Mesenchymal stem cell (in vitro differentiated cells and primary cell): ENCODE measurements at regions not wholly inside any gene's neighbourhood (a gene's known extent, or its start where the extent isn't known, plus 50 kb on each side); places are given as distances from the start of the nearest gene placed in this dataset.

Experiments
- DNase-seq: peaks from one replicate; pipeline ENCODE4 v3.0.0-alpha.2; 2013
- H2AFZ ChIP-seq: one replicate; pipeline ENCODE4 v1.6.1; 2013; ENCODE audit warnings: low read depth, mild to moderate bottlenecking, control low read depth, inconsistent platforms, low read length, moderate library complexity
- H2AK5ac ChIP-seq: 2 replicates; pipeline ENCODE4 v1.6.1; 2013; ENCODE audit warnings: low read length, moderate library complexity, mild to moderate bottlenecking, inconsistent platforms; ENCODE audit not compliant: severe bottlenecking
- H2BK120ac ChIP-seq: one replicate; pipeline ENCODE4 v1.6.1; 2013; ENCODE audit warnings: low read depth, mild to moderate bottlenecking, inconsistent platforms, low read length, moderate library complexity
- H2BK12ac ChIP-seq, 2 experiments: one replicate each; pipeline ENCODE4 v1.6.1; 2013; ENCODE audit warnings: inconsistent platforms in 2 of 2, low read length in 2 of 2, mild to moderate bottlenecking in 2 of 2, moderate library complexity in 2 of 2, control low read depth in 1 of 2
- H2BK15ac ChIP-seq: one replicate; pipeline ENCODE4 v1.6.1; 2013; ENCODE audit warnings: mild to moderate bottlenecking, low read depth, inconsistent platforms; ENCODE audit not compliant: poor library complexity, severe bottlenecking
- H2BK5ac ChIP-seq: 2 replicates; pipeline ENCODE4 v1.6.1; 2013; ENCODE audit warnings: low read depth, mild to moderate bottlenecking, low read length, control low read depth, inconsistent platforms; ENCODE audit not compliant: poor library complexity, severe bottlenecking
- H3K14ac ChIP-seq, 2 experiments: one replicate each; pipeline ENCODE4 v1.6.1; 2013; ENCODE audit warnings: inconsistent platforms in 2 of 2, low read length in 2 of 2, control low read depth in 1 of 2, mild to moderate bottlenecking in 1 of 2, moderate library complexity in 1 of 2
- H3K18ac ChIP-seq, 2 experiments: one replicate each; pipeline ENCODE4 v1.6.1; 2013; ENCODE audit warnings: inconsistent platforms in 2 of 2, low read length in 2 of 2, control low read depth in 1 of 2, low read depth in 1 of 2, mild to moderate bottlenecking in 1 of 2
- H3K23ac ChIP-seq, 2 experiments: one replicate each; pipeline ENCODE4 v1.6.1; 2013; ENCODE audit warnings: inconsistent platforms in 2 of 2, low read length in 2 of 2, mild to moderate bottlenecking in 2 of 2, moderate library complexity in 2 of 2, control low read depth in 1 of 2
- H3K27ac ChIP-seq: 2 replicates; pipeline ENCODE4 v1.5.1; 2013; ENCODE audit warnings: mild to moderate bottlenecking, moderate library complexity, low read length, control low read depth, inconsistent platforms; ENCODE audit not compliant: poor library complexity, severe bottlenecking
- H3K27me3 ChIP-seq, 2 experiments: 2 replicates each; pipeline versions ENCODE4 v1.6.1 to v1.7.0; 2013; ENCODE audit warnings: low read length in 2 of 2, mild to moderate bottlenecking in 2 of 2, moderate library complexity in 2 of 2, control low read depth in 1 of 2, inconsistent platforms in 1 of 2; ENCODE audit not compliant: control insufficient read depth in 1 of 2, insufficient read depth in 1 of 2
- H3K36me3 ChIP-seq, 2 experiments: 2 replicates each; pipeline versions ENCODE4 v1.6.1 to v1.7.0; 2013; ENCODE audit warnings: low read length in 2 of 2, control low read depth in 1 of 2, inconsistent platforms in 1 of 2, low read depth in 1 of 2, mild to moderate bottlenecking in 1 of 2; ENCODE audit not compliant: insufficient read depth in 2 of 2, control insufficient read depth in 1 of 2
- H3K4ac ChIP-seq, 2 experiments: one replicate each; pipeline ENCODE4 v1.6.1; 2013; ENCODE audit warnings: inconsistent platforms in 2 of 2, low read length in 2 of 2, mild to moderate bottlenecking in 2 of 2, moderate library complexity in 2 of 2, control low read depth in 1 of 2, low read depth in 1 of 2
- H3K4me1 ChIP-seq: 2 replicates; pipeline ENCODE4 v1.6.1; 2013; ENCODE audit warnings: low read depth, low read length, control low read depth; ENCODE audit not compliant: control insufficient read depth, insufficient read depth
- H3K4me2 ChIP-seq: 2 replicates; pipeline ENCODE4 v1.6.1; 2013; ENCODE audit warnings: low read length, mild to moderate bottlenecking, inconsistent platforms; ENCODE audit not compliant: poor library complexity, severe bottlenecking
- H3K4me3 ChIP-seq, 2 experiments: 2 replicates each; pipeline versions ENCODE4 v1.5.1 to v1.7.0; 2013; ENCODE audit warnings: low read length in 2 of 2, mild to moderate bottlenecking in 2 of 2, control low read depth in 1 of 2, low read depth in 1 of 2; ENCODE audit not compliant: insufficient read depth in 1 of 2
- H3K79me1 ChIP-seq: replicated peaks from 2 replicates; pipeline ENCODE4 v1.6.1; 2013; ENCODE audit warnings: mild to moderate bottlenecking, control low read depth, low read length, inconsistent platforms; ENCODE audit not compliant: poor library complexity, severe bottlenecking
- H3K9ac ChIP-seq: 2 replicates; pipeline ENCODE4 v1.7.0; 2013; ENCODE audit warnings: mild to moderate bottlenecking, low read length, moderate library complexity
- H3K9me3 ChIP-seq: 2 replicates; pipeline ENCODE4 v1.7.0; 2013; ENCODE audit warnings: mild to moderate bottlenecking, low read length; ENCODE audit not compliant: control insufficient read depth
- H4K8ac ChIP-seq: one replicate; pipeline ENCODE4 v1.6.1; 2013; ENCODE audit warnings: inconsistent platforms, mild to moderate bottlenecking, low read length, moderate library complexity
- H4K91ac ChIP-seq: one replicate; pipeline ENCODE4 v1.6.1; 2013; ENCODE audit warnings: mild to moderate bottlenecking, low read length, inconsistent platforms
- WGBS: methylation state at CpG from one replicate; pipeline ENCODE4 v1.1.7; 2013; ENCODE audit warnings: mixed read lengths; 5-methylcytosine and 5-hydroxymethylcytosine counted together

DNA sequence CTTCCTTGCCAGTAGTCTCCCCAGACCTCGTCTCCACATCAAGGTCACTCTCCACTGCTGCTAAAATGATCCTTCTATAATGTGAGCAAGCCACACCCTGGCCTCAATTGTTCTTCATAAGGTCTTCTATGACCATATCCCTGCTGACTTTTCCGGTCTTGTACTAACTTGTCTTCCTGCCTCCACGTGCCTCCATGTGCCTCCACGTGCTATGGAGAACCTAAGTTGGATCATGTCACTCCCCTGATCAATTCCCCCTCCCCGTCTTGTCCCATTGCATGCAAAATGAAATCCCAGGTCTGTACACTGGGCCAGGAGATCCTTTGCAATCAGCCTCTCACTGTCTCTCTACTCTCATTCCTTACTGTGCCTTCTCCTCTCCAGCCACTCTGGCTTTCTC is 110.6 kb downstream of the TTC8 start:
- no peak overlapping the region for H2BK15ac ChIP-seq
- H3K79me1 ChIP-seq = no peaks in the 10 kb centered on the region
- peaks cover 6% of the 10 kb centered on the region for H3K9me3 ChIP-seq
- no peak overlapping the region for H3K14ac ChIP-seq
- H3K23ac ChIP-seq = no peak overlapping the region
- no peak overlapping the region for H3K27ac ChIP-seq
- no peak overlapping the region for H2AK5ac ChIP-seq
- H3K4me3 ChIP-seq = no peak overlapping the region
- H3K4me1 ChIP-seq = no peaks in the 10 kb centered on the region
- no peak for DNase-seq
- no peak overlapping the region for H3K4ac ChIP-seq
- H3K9ac ChIP-seq = no peak overlapping the region
- peaks cover 0 to 24% of the 10 kb centered on the region in 2 experiments for H3K27me3 ChIP-seq
- no peak overlapping the region for H4K91ac ChIP-seq
- H4K8ac ChIP-seq = no peak overlapping the region
- no peak overlapping the region for H2BK5ac ChIP-seq
- no peak overlapping the region for H2BK12ac ChIP-seq
- no peak overlapping the region for H3K4me2 ChIP-seq
- no peak overlapping the region for H3K18ac ChIP-seq
- no peak overlapping the region for H2BK120ac ChIP-seq
- no peak overlapping the region for H2AFZ ChIP-seq
- 72% methylated on average over 5 of the region's 5 CpGs for WGBS
- H3K36me3 ChIP-seq = no peaks in the 10 kb centered on the region

DNA sequence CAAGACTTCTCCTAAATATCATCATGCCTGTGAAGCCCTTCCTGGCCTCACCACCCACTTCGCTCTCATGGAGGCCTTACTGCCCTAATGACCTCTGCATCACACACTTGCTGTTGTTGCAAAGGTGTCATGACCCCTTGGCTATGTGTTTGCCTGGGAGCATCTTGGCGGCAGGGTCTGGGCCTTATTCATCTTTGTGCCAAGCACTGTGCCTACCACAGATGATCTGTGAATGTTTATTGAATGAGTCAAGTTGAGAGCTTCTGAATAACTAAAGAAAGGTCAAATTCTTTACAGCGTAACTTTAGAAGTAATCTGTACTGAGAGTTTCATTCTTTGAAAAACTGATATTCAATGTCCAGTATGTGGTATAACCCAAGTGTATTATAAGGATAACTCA is 113.3 kb downstream of the TTC8 start:
- WGBS = 82% methylated on average over 2 of the region's 3 CpGs
- H3K36me3 ChIP-seq = no peaks in the 10 kb centered on the region
- H3K27me3 ChIP-seq = peaks cover 0 to 21% of the 10 kb centered on the region in 2 experiments
- no peak overlapping the region for H4K91ac ChIP-seq
- no peak overlapping the region for H2AFZ ChIP-seq
- no peak overlapping the region for H2AK5ac ChIP-seq
- no peak overlapping the region for H3K9ac ChIP-seq
- DNase-seq = no peak
- no peak overlapping the region for H2BK120ac ChIP-seq
- H2BK12ac ChIP-seq = no peak overlapping the region
- H3K9me3 ChIP-seq = no peaks in the 10 kb centered on the region
- no peak overlapping the region for H3K18ac ChIP-seq
- no peak overlapping the region for H2BK5ac ChIP-seq
- H3K27ac ChIP-seq = no peak overlapping the region
- no peak overlapping the region for H3K4ac ChIP-seq
- H3K14ac ChIP-seq = no peak overlapping the region
- H3K4me3 ChIP-seq = no peak overlapping the region
- H3K4me1 ChIP-seq = no peaks in the 10 kb centered on the region
- H3K79me1 ChIP-seq = no peaks in the 10 kb centered on the region
- H3K23ac ChIP-seq = no peak overlapping the region
- H2BK15ac ChIP-seq = no peak overlapping the region
- H3K4me2 ChIP-seq = no peak overlapping the region
- no peak overlapping the region for H4K8ac ChIP-seq

DNA sequence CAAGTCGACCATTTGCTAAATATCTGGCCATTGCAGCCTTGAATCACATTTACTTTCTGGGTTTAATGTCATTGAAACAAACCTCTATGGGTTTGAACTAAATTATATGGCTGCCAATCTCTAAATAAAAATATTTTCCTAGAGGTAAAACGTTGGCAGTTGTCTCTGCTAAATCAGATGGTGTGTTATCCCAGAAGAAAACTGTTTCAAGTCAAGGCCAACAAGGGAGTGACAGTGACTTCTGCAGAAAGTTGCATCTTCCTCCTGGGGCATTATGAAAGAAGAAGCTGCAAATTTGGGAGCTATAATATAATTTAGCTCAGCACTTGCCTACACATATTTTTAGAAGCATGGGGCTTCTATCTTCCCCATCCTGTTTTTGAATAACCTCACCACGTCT is 116.2 kb downstream of the TTC8 start:
- H3K36me3 ChIP-seq = no peaks in the 10 kb centered on the region
- no peaks in the 10 kb centered on the region for H3K27me3 ChIP-seq
- H4K8ac ChIP-seq = no peak overlapping the region
- H3K14ac ChIP-seq = no peak overlapping the region
- no peaks in the 10 kb centered on the region for H3K79me1 ChIP-seq
- H2AK5ac ChIP-seq = no peak overlapping the region
- no peaks in the 10 kb centered on the region for H3K4me1 ChIP-seq
- H4K91ac ChIP-seq = no peak overlapping the region
- 0% methylated on average over 1 of the region's 3 CpGs for WGBS
- no peak overlapping the region for H2AFZ ChIP-seq
- no peak overlapping the region for H3K23ac ChIP-seq
- no peak overlapping the region for H3K4me3 ChIP-seq
- no peak overlapping the region for H2BK15ac ChIP-seq
- no peak for DNase-seq
- no peak overlapping the region for H3K18ac ChIP-seq
- no peak overlapping the region for H2BK12ac ChIP-seq
- no peak overlapping the region for H3K27ac ChIP-seq
- H3K4ac ChIP-seq = no peak overlapping the region
- H2BK5ac ChIP-seq = no peak overlapping the region
- H3K9me3 ChIP-seq = no peaks in the 10 kb centered on the region
- no peak overlapping the region for H3K9ac ChIP-seq
- H3K4me2 ChIP-seq = no peak overlapping the region
- no peak overlapping the region for H2BK120ac ChIP-seq

DNA sequence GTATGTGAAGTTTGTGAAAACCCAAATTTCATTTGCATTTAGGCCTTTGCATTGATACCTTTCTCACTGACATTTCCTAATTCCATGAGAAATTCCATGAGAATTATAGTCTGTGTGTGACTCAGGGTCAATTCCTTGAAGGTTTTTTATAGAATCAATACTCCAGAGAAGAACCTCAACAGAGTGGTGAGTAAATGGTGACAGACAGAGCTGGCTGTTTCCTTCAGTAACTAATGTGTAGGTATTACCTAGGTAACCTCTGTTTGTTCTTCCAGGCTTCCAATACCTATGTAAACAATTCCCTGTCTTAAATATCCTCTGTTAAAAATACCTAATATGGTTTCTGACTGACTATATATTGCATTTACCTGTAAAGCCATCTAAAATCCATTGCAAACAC is 117.0 kb downstream of the TTC8 start:
- no peak overlapping the region for H2BK5ac ChIP-seq
- H4K8ac ChIP-seq = no peak overlapping the region
- H3K27ac ChIP-seq = no peak overlapping the region
- H3K18ac ChIP-seq = no peak overlapping the region
- H3K14ac ChIP-seq = no peak overlapping the region
- no peak overlapping the region for H2BK15ac ChIP-seq
- no peak overlapping the region for H2AFZ ChIP-seq
- H3K4ac ChIP-seq = no peak overlapping the region
- no peak overlapping the region for H3K9ac ChIP-seq
- no peak overlapping the region for H3K4me3 ChIP-seq
- no peaks in the 10 kb centered on the region for H3K4me1 ChIP-seq
- H2AK5ac ChIP-seq = no peak overlapping the region
- H2BK12ac ChIP-seq = no peak overlapping the region
- no peak for DNase-seq
- H3K4me2 ChIP-seq = no peak overlapping the region
- no peaks in the 10 kb centered on the region for H3K36me3 ChIP-seq
- H3K27me3 ChIP-seq = no peaks in the 10 kb centered on the region
- H3K79me1 ChIP-seq = no peaks in the 10 kb centered on the region
- no peak overlapping the region for H2BK120ac ChIP-seq
- H4K91ac ChIP-seq = no peak overlapping the region
- H3K9me3 ChIP-seq = no peaks in the 10 kb centered on the region
- no peak overlapping the region for H3K23ac ChIP-seq
